Adrenal gland (tissue), 5 donors: ENCODE measurements at regions not wholly inside any gene's neighbourhood (a gene's known extent, or its start where the extent isn't known, plus 50 kb on each side); places are given as distances from the start of the nearest gene placed in this dataset.

Experiments
- POLR2A ChIP-seq, 2 donors: fragments of 450-650 bp; IDR thresholded peaks; one replicate each; pipeline ENCODE4 v1.6.1; 2017; ENCODE audit warnings: antibody characterized with exemption in 2 of 2, mild to moderate bottlenecking in 2 of 2, moderate library complexity in 1 of 2
- TF ChIP-seq, protein P1 (sequence below), 6 experiments: fragments of 450-650 bp in 4 of 6; fragments of 200-600 bp in 2 of 6; sonication (generic) in 1 of 6; IDR thresholded peaks; 1 replicate in 5 of 6; 2 replicates in 1 of 6; pipeline versions ENCODE4 v1.5.1 to v1.8.0; 2016 to 2021; ENCODE audit warnings: antibody characterized with exemption in 6 of 6, mild to moderate bottlenecking in 2 of 6, moderate library complexity in 1 of 6
- donor health status: DM: no; HTN: no; CAD: no.

DNA sequence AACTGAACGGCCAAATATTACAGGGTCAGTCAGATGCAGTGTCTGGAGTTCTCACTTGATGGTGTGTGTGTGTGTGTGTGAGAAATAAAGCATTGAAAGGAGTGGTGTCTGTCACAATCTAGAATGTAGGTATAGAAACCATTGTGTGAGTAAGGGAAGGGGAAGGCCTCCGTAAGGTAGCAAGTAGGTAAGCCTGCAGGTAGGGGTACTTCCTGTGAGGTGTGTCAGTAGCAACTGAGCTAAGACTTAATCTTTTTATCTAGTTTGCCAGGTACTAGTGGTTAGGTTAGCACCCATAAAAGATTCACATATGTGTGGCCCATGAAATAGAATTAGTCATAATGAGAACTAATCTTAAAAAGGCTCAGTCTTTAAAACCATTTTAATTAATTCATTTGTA, 1517.8 kb downstream of the SI start:
- TF ChIP-seq, protein P1, sequence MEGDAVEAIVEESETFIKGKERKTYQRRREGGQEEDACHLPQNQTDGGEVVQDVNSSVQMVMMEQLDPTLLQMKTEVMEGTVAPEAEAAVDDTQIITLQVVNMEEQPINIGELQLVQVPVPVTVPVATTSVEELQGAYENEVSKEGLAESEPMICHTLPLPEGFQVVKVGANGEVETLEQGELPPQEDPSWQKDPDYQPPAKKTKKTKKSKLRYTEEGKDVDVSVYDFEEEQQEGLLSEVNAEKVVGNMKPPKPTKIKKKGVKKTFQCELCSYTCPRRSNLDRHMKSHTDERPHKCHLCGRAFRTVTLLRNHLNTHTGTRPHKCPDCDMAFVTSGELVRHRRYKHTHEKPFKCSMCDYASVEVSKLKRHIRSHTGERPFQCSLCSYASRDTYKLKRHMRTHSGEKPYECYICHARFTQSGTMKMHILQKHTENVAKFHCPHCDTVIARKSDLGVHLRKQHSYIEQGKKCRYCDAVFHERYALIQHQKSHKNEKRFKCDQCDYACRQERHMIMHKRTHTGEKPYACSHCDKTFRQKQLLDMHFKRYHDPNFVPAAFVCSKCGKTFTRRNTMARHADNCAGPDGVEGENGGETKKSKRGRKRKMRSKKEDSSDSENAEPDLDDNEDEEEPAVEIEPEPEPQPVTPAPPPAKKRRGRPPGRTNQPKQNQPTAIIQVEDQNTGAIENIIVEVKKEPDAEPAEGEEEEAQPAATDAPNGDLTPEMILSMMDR (IDR thresholded peaks at IDR 0.05) = no peak
- no peak for TF ChIP-seq POLR2A (IDR thresholded peaks at IDR 0.05)
